Testis (tissue), 2 donors: ENCODE measurements at regions not wholly inside any gene's neighbourhood (a gene's known extent, or its start where the extent isn't known, plus 50 kb on each side); places are given as distances from the start of the nearest gene placed in this dataset.

Experiments used
- DNase-seq: peaks from one replicate; pipeline ENCODE4 v3.0.0-alpha.2; 2019
- H3K27ac ChIP-seq, 2 donors: fragments of 200-600 bp; sonication (generic); one replicate each; pipeline ENCODE4 v1.5.1; 2019
- H3K27me3 ChIP-seq: fragments of 200-600 bp; sonication (generic); one replicate; pipeline ENCODE4 v1.5.1; 2019
- H3K36me3 ChIP-seq: fragments of 200-600 bp; sonication (generic); one replicate; pipeline ENCODE4 v1.5.1; 2017; ENCODE audit warnings: low read depth; ENCODE audit errors: missing control alignments
- H3K4me1 ChIP-seq: fragments of 200-600 bp; sonication (generic); one replicate; pipeline ENCODE4 v1.5.1; 2019
- H3K4me3 ChIP-seq, 2 donors: fragments of 200-600 bp; sonication (generic); one replicate each; pipeline ENCODE4 v1.5.1; 2017 to 2019
- H3K9me3 ChIP-seq: fragments of 200-600 bp; sonication (generic); one replicate; pipeline ENCODE4 v1.5.1; 2017
- POLR2A ChIP-seq: fragments of 450-650 bp; IDR thresholded peaks from one replicate; pipeline ENCODE4 v1.6.1; 2017; ENCODE audit warnings: antibody characterized with exemption, mild to moderate bottlenecking, moderate library complexity
- WGBS, 2 donors: methylation state at CpG; one replicate each; pipeline ENCODE4 v1.1.5; 2018; 5-methylcytosine and 5-hydroxymethylcytosine counted together
- intact Hi-C: fragments of 100-400 bp; cut with DNase I; formaldehyde crosslinking; loops from one replicate; pipeline ENCODE4 v1.15.1; 2023; ENCODE audit warnings: low total_unique reads
- small RNA-seq, 2 donors: library from RNA; depleted of rRNA; stranded (forward); fragments of <200 nt; gene quantifications; one replicate each; pipeline ENCODE3, GENCODE V24; 2016
- TF ChIP-seq, protein P1 (sequence below), 3 experiments: fragments of 450-650 bp in 2 of 3; fragments of 200-600 bp in 1 of 3; sonication (generic) in 1 of 3; IDR thresholded peaks; one replicate each; pipeline ENCODE4 v1.5.1; 2016 to 2019; ENCODE audit warnings: antibody characterized with exemption in 3 of 3, mild to moderate bottlenecking in 2 of 3, moderate library complexity in 1 of 3

DNA sequence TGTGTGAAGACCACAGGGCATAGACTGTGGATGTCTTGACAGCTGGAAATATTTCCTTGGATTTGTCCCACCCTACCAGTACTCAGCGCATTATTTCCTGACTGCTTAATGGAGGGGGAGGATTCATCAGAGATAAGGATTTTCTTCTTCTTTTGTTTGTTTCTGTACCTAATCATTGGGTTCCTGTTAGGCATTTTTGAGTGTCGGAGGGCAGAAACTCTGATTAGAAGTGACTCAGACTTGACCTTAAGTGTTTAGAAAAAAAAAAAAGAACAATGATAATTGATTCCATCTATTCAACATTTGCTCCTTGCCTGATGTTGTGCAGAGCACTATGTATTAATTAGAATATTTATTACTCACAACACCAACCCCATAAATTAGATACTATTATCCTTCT is 78.5 kb upstream of the SYNPR start:
- Histone ChIP-seq H3K27ac (no peak overlapping the region), H3K36me3 (no peaks in the 10 kb centered on the region), H3K4me3 (no peak overlapping the region), H3K4me1 (no peaks in the 10 kb centered on the region), H3K27me3 (no peaks in the 10 kb centered on the region), H3K9me3 (no peaks in the 10 kb centered on the region)
- intact Hi-C loops = no loop called here
- WGBS, 2 donors = 55 to 77% methylated on average over 2 of the region's 2 CpGs
- no peak for TF ChIP-seq POLR2A
- TF ChIP-seq, protein P1, sequence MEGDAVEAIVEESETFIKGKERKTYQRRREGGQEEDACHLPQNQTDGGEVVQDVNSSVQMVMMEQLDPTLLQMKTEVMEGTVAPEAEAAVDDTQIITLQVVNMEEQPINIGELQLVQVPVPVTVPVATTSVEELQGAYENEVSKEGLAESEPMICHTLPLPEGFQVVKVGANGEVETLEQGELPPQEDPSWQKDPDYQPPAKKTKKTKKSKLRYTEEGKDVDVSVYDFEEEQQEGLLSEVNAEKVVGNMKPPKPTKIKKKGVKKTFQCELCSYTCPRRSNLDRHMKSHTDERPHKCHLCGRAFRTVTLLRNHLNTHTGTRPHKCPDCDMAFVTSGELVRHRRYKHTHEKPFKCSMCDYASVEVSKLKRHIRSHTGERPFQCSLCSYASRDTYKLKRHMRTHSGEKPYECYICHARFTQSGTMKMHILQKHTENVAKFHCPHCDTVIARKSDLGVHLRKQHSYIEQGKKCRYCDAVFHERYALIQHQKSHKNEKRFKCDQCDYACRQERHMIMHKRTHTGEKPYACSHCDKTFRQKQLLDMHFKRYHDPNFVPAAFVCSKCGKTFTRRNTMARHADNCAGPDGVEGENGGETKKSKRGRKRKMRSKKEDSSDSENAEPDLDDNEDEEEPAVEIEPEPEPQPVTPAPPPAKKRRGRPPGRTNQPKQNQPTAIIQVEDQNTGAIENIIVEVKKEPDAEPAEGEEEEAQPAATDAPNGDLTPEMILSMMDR (IDR thresholded peaks at IDR 0.05) = no peak
- DNase-seq = no peak

DNA sequence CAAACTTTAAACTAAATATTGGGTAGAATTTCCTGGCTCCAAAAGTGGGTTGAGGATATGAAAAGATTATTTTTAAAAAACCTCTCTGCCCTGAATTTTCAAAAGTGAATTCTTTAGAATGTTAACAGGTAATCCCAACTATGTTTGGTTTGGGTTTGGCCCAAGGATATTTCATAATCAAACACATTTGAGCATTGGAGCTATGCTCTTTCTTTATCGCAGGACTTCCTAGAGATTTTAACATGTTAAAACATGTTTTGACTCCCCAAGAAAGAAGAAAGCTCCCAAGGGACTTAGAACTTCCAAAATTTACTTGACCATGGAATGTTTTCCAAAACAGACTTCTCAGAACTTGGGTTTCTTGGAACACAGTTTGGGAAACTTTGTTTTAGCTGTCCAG is 75.6 kb upstream of the SYNPR start:
- WGBS, 2 donors = 59 to 68% methylated on average over 1 of the region's 1 CpG
- no peaks in the 10 kb centered on the region for H3K27me3 ChIP-seq
- intact Hi-C loops = no loop called here
- H3K4me3 ChIP-seq = no peak overlapping the region
- no peaks in the 10 kb centered on the region for H3K9me3 ChIP-seq
- TF ChIP-seq, protein P1 (IDR thresholded peaks at IDR 0.05) = no peak
- TF ChIP-seq POLR2A = no peak
- H3K4me1 ChIP-seq = no peaks in the 10 kb centered on the region
- H3K36me3 ChIP-seq = no peaks in the 10 kb centered on the region
- H3K27ac ChIP-seq = no peak overlapping the region
- no peak for DNase-seq

DNA sequence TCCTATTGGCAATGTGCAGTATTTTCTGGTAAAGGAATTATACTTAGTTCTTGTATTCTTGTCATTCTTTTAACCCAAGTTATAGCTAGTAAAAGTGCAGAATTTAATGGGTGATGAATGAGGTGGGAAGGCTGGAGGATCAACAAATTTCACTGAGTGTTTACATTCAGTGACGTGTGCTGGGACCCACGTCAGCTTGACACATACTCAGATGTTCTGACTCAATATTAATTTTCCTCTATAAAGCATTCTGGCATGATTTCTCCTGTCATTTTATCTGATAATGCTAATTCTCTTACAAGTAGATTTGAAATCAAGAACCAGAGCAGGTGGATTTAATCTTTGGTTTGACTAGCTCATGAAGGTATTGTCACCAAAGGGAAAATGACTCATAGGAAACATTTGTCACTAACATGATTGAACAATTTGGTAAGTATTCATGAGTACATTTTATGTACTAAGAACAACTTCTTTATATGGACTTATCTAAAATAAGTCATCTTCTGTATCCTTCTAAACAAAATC is 71.0 kb upstream of the SYNPR start:
- DNase-seq = no peak
- H3K4me3 ChIP-seq = no peak overlapping the region
- intact Hi-C loops = no loop called here
- H3K9me3 ChIP-seq = no peaks in the 10 kb centered on the region
- no peak for TF ChIP-seq POLR2A
- TF ChIP-seq, protein P1 (IDR thresholded peaks at IDR 0.05) = no peak
- 78 to 87% methylated on average over 2 of the region's 2 CpGs for WGBS, 2 donors
- H3K27me3 ChIP-seq = no peaks in the 10 kb centered on the region
- no peaks in the 10 kb centered on the region for H3K4me1 ChIP-seq
- H3K36me3 ChIP-seq = no peaks in the 10 kb centered on the region
- H3K27ac ChIP-seq = no peak overlapping the region

DNA sequence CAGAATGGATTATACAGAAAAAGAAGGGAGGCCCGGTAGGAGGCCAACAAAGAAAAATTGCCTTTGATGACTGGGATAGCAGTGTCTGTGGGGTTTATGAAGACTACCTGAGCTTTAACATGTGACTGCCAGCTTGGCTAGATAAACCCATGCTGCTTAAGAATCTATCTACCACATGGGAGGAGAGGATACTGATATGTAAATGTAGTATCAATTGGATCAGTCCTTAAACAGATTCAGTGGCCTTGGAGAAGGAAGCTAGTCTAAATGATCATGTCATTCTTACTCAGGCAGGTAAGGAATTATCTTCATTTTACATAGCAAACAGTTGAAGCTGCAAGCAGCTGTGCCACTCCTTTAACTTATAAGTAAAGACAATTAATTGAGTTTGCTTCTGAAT is 50.0 kb upstream of the SYNPR start:
- Histone ChIP-seq H3K27ac (no peak overlapping the region), H3K27me3 (no peaks in the 10 kb centered on the region), H3K9me3 (no peaks in the 10 kb centered on the region), H3K36me3 (no peaks in the 10 kb centered on the region), H3K4me1 (no peaks in the 10 kb centered on the region), H3K4me3 (no peak overlapping the region)
- TF ChIP-seq POLR2A = no peak
- TF ChIP-seq, protein P1 (IDR thresholded peaks at IDR 0.05) = no peak
- 62 to 73% methylated on average over 1 of the region's 1 CpG for WGBS, 2 donors
- DNase-seq = no peak
- intact Hi-C loops = no loop called here

Small RNA genes lying in the stretch of these regions (small RNA-seq; reads per million reads assigned to genes)
- 0 reads per million in 2 donors for gene UBL5P3
